ENCODE measurements at regions not wholly inside any gene's neighbourhood (a gene's known extent, or its start where the extent isn't known, plus 50 kb on each side); places are given as distances from the start of the nearest gene placed in this dataset.

DNA sequence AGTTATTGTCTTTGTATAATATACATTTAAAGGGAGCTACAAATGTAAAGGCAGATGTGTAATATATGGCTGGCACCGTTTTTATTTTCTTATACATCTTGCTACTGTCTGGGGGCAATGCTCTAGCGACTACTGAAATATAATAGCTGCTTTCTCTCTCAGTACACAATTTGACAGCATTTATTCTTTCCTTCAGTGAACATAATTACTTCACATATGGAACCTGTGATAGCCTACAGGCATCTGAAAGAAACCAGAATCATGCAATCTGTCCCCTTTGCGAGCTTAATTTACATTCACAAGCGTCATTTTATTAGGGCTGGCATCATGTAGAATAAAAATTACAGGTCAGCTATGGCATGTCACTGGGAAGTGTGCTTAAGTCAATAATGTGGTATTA lies 557.5 kb upstream of the PTBP2 start:
- Histone ChIP-seq H3K9ac (ENCODE audit: insufficient read depth, low read depth, low read length) (no peak overlapping the region), H3K36me3 (replicated peaks in 1 of 2; ENCODE audit: control insufficient read depth in 1 of 2, insufficient read depth in 2 of 2, low read length in 2 of 2) (no peaks in the 10 kb centered on the region), H3K9me3 (ENCODE audit: low read length) (peaks cover 32% of the 10 kb centered on the region), H4K20me1 (ENCODE audit: insufficient read depth, low read length) (no peaks in the 10 kb centered on the region), H3K4me1 (ENCODE audit: insufficient read depth, low read length) (no peaks in the 10 kb centered on the region), H2AFZ (ENCODE audit: low read length) (no peak overlapping the region), H3K4me3 (replicated peaks in 1 of 3; ENCODE audit: insufficient read depth in 1 of 3, low read depth in 2 of 3, low read length in 3 of 3) (no peak overlapping the region), H3K27me3 (ENCODE audit: control insufficient read depth in 1 of 2, insufficient read depth in 2 of 2, low read length in 2 of 2) (no peaks in the 10 kb centered on the region), H3K79me2 (ENCODE audit: insufficient read depth, low read length) (no peaks in the 10 kb centered on the region), H3K27ac (ENCODE audit: extremely low read length, insufficient read depth, low read length) (no peak overlapping the region), H3K4me2 (ENCODE audit: low read depth, low read length) (no peak overlapping the region)
- FAIRE-seq (no peak), DNase-seq (ENCODE audit: low spot score) (no peak), ATAC-seq (no peak)
- no TSS peak for BruUV-seq (replicated peaks)
- ChIA-PET CTCF (ENCODE audit: low intra/inter-chr PET ratio, low total read pairs) (no interaction called here), POLR2A (no interaction called here)
- in situ Hi-C loops (cut with HindIII; ENCODE audit: extremely low pct_ligation_motif_present, low pct_unique_long_range_greater_than_20kb) = no loop called here
- WGBS (ENCODE audit: low lambda C conversion rate) = 0% methylated on average over 4 of the region's 4 CpGs
- intact Hi-C loops (cut with micrococcal nuclease; ENCODE audit: unreplicated experiment) = no loop called here
- TF ChIP-seq IKZF1 (IDR thresholded peaks at IDR 0.05) (no peak), ZBTB7B (CRISPR knock-in tag; IDR thresholded peaks at IDR 0.05) (no peak), SKI (IDR thresholded peaks at IDR 0.05; ENCODE audit: partially characterized antibody) (no peak)
- TF ChIP-seq, protein P1, sequence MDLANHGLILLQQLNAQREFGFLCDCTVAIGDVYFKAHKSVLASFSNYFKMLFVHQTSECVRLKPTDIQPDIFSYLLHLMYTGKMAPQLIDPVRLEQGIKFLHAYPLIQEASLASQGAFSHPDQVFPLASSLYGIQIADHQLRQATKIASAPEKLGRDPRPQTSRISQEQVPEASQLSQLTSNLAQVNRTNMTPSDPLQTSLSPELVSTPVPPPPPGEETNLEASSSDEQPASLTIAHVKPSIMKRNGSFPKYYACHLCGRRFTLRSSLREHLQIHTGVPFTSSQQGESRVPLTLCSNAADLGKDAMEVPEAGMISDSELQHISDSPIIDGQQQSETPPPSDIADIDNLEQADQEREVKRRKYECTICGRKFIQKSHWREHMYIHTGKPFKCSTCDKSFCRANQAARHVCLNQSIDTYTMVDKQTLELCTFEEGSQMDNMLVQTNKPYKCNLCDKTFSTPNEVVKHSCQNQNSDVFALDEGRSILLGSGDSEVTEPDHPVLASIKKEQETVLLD (CRISPR knock-in tag; IDR thresholded peaks at IDR 0.05; ENCODE audit: low read depth) = no peak
- TF ChIP-seq, protein P2, sequence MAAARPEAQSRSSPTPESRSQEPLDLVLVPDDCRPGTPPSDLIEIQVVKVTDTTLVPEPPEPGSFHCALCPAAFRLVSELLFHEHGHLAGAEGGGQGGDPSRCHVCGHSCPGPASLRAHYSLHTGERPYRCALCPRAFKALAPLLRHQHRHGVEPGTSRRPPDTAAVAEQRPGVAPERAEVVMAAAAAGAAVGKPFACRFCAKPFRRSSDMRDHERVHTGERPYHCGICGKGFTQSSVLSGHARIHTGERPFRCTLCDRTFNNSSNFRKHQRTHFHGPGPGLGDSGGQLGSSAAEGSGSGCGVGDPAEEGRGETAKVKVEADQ (CRISPR knock-in tag; IDR thresholded peaks at IDR 0.05; ENCODE audit: borderline replicate concordance) = no peak
- TF ChIP-seq, protein P3, sequence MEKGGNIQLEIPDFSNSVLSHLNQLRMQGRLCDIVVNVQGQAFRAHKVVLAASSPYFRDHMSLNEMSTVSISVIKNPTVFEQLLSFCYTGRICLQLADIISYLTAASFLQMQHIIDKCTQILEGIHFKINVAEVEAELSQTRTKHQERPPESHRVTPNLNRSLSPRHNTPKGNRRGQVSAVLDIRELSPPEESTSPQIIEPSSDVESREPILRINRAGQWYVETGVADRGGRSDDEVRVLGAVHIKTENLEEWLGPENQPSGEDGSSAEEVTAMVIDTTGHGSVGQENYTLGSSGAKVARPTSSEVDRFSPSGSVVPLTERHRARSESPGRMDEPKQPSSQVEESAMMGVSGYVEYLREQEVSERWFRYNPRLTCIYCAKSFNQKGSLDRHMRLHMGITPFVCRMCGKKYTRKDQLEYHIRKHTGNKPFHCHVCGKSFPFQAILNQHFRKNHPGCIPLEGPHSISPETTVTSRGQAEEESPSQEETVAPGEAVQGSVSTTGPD (CRISPR knock-in tag; IDR thresholded peaks at IDR 0.05) = no peak
- TF ChIP-seq, protein P4, sequence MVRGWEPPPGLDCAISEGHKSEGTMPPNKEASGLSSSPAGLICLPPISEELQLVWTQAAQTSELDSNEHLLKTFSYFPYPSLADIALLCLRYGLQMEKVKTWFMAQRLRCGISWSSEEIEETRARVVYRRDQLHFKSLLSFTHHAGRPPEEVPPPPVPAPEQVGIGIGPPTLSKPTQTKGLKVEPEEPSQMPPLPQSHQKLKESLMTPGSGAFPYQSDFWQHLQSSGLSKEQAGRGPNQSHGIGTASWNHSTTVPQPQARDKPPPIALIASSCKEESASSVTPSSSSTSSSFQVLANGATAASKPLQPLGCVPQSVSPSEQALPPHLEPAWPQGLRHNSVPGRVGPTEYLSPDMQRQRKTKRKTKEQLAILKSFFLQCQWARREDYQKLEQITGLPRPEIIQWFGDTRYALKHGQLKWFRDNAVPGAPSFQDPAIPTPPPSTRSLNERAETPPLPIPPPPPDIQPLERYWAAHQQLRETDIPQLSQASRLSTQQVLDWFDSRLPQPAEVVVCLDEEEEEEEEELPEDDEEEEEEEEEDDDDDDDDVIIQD (CRISPR knock-in tag; IDR thresholded peaks at IDR 0.05; ENCODE audit: low read depth) = no peak
- TF ChIP-seq, protein P5, sequence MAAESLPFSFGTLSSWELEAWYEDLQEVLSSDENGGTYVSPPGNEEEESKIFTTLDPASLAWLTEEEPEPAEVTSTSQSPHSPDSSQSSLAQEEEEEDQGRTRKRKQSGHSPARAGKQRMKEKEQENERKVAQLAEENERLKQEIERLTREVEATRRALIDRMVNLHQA (CRISPR knock-in tag; IDR thresholded peaks at IDR 0.05) = no peak
- TF ChIP-seq, protein P6, sequence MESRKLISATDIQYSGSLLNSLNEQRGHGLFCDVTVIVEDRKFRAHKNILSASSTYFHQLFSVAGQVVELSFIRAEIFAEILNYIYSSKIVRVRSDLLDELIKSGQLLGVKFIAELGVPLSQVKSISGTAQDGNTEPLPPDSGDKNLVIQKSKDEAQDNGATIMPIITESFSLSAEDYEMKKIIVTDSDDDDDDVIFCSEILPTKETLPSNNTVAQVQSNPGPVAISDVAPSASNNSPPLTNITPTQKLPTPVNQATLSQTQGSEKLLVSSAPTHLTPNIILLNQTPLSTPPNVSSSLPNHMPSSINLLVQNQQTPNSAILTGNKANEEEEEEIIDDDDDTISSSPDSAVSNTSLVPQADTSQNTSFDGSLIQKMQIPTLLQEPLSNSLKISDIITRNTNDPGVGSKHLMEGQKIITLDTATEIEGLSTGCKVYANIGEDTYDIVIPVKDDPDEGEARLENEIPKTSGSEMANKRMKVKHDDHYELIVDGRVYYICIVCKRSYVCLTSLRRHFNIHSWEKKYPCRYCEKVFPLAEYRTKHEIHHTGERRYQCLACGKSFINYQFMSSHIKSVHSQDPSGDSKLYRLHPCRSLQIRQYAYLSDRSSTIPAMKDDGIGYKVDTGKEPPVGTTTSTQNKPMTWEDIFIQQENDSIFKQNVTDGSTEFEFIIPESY (CRISPR knock-in tag; IDR thresholded peaks at IDR 0.05) = no peak
